HepG2 (cell line): ENCODE measurements at regions not wholly inside any gene's neighbourhood (a gene's known extent, or its start where the extent isn't known, plus 50 kb on each side); places are given as distances from the start of the nearest gene placed in this dataset.

Experiments
- ATAC-seq: fragments of 200-7000 bp; cut with Tn5 transposase; 3 replicates; pipeline ENCODE4 v1.9.1; 2020; ENCODE audit warnings: mild to moderate bottlenecking, moderate library complexity
- BruUV-seq: library from RNA; stranded (reverse); fragments of 400-500 nt; replicated peaks from 2 replicates; lab custom pipeline; 2021; lab: Mats Ljungman, UMichigan
- CTCF ChIA-PET: fragments of 300-600 bp; formaldehyde crosslinking; extraction: SDS; loops from one replicate; lab custom pipeline; 2021; ENCODE audit warnings: low total read pairs, inconsistent platforms, low intra/inter-chr PET ratio; lab: Yijun Ruan, JAX
- POLR2A ChIA-PET: fragments of 350-600 bp; sonication (Branson Sonifier 250); formaldehyde crosslinking; loops from one replicate; lab custom pipeline; 2020; ENCODE audit warnings: antibody characterized with exemption, inconsistent platforms; lab: Yijun Ruan, JAX
- DNase-seq: peaks from one replicate; pipeline ENCODE4 v3.0.0-alpha.2; 2015; ENCODE audit warnings: low spot score
- FAIRE-seq: peaks from 3 replicates; lab custom pipeline; 2011; peaks lifted over from hg19 to GRCh38; lab: Jason Lieb, UNC
- H2AFZ ChIP-seq: one replicate; pipeline ENCODE4 v1.6.1; 2011; ENCODE audit warnings: low read length, inconsistent platforms
- H3K27ac ChIP-seq: fragments of 300-600 bp; 3 replicates; pipeline ENCODE4 v1.8.0; 2011; ENCODE audit warnings: mixed run types, mild to moderate bottlenecking, mixed read lengths, low read length, inconsistent platforms; ENCODE audit not compliant: insufficient read depth; ENCODE audit errors: extremely low read length
- H3K27me3 ChIP-seq, 2 experiments: fragments of 200-600 bp in 1 of 2; 2 replicates in 1 of 2; 3 replicates in 1 of 2; pipeline versions ENCODE4 v1.6.0 to v1.8.0; 2011; ENCODE audit warnings: low read length in 2 of 2, mild to moderate bottlenecking in 2 of 2, moderate library complexity in 2 of 2, inconsistent platforms in 1 of 2; ENCODE audit not compliant: insufficient read depth in 2 of 2, control insufficient read depth in 1 of 2
- H3K36me3 ChIP-seq, 2 experiments: fragments of 200-600 bp in 1 of 2; replicated peaks in 1 of 2; 2 replicates in 1 of 2; 3 replicates in 1 of 2; pipeline versions ENCODE4 v1.5.1 to v1.8.0; 2011; ENCODE audit warnings: low read length in 2 of 2, inconsistent platforms in 1 of 2; ENCODE audit not compliant: insufficient read depth in 2 of 2, control insufficient read depth in 1 of 2
- H3K4me1 ChIP-seq: 2 replicates; pipeline ENCODE4 v1.5.1; 2012; ENCODE audit warnings: low read length, inconsistent platforms; ENCODE audit not compliant: insufficient read depth
- H3K4me2 ChIP-seq: 2 replicates; pipeline ENCODE4 v1.6.0; 2011; ENCODE audit warnings: low read depth, low read length, inconsistent platforms
- H3K4me3 ChIP-seq, 3 experiments: fragments of 200-600 bp in 1 of 3; sonication (generic), shearing (Covaris generic) in 1 of 3; replicated peaks in 1 of 3; 2 replicates each; pipeline ENCODE4 v1.5.1; 2011 to 2016; ENCODE audit warnings: low read length in 3 of 3, inconsistent platforms in 2 of 3, low read depth in 2 of 3, mild to moderate bottlenecking in 2 of 3, control low read depth in 1 of 3, mixed read lengths in 1 of 3; ENCODE audit not compliant: insufficient read depth in 1 of 3
- H3K79me2 ChIP-seq: one replicate; pipeline ENCODE4 v1.6.1; 2011; ENCODE audit warnings: low read length, inconsistent platforms; ENCODE audit not compliant: insufficient read depth
- H3K9ac ChIP-seq: 2 replicates; pipeline ENCODE4 v1.6.0; 2011; ENCODE audit warnings: mild to moderate bottlenecking, low read depth, low read length, inconsistent platforms; ENCODE audit not compliant: insufficient read depth
- H3K9me3 ChIP-seq: 2 replicates; pipeline ENCODE4 v1.5.1; 2012; ENCODE audit warnings: mild to moderate bottlenecking, low read length
- H4K20me1 ChIP-seq: 2 replicates; pipeline ENCODE4 v1.6.0; 2011; ENCODE audit warnings: inconsistent platforms, mild to moderate bottlenecking, low read length, moderate library complexity; ENCODE audit not compliant: insufficient read depth
- AHDC1 ChIP-seq: sonication (generic); formaldehyde crosslinking; IDR thresholded peaks from 2 replicates; pipeline ENCODE4 v1.5.1; 2020; ENCODE audit warnings: mild to moderate bottlenecking, missing genetic modification reagents, borderline replicate concordance
- FOXC1 ChIP-seq: sonication (generic); formaldehyde crosslinking; IDR thresholded peaks from 2 replicates; pipeline ENCODE4 v1.8.0; 2022; ENCODE audit warnings: mild to moderate bottlenecking, missing genetic modification reagents, borderline replicate concordance
- GTF3A ChIP-seq: sonication (generic); formaldehyde crosslinking; conservative IDR thresholded peaks from 2 replicates; pipeline ENCODE4 v1.4.0; 2020; ENCODE audit warnings: mild to moderate bottlenecking, missing genetic modification reagents
- MYC ChIP-seq: sonication (generic); formaldehyde crosslinking; IDR thresholded peaks from 2 replicates; pipeline ENCODE4 v1.9.0; 2021; ENCODE audit warnings: missing genetic modification reagents, borderline replicate concordance
- PHF5A ChIP-seq: IDR thresholded peaks from one replicate; pipeline ENCODE4 v1.6.1; 2018; ENCODE audit warnings: low read depth, missing genetic modification reagents; ENCODE audit not compliant: unreplicated experiment
- TEAD3 ChIP-seq: optimal IDR thresholded peaks from 2 replicates; pipeline ENCODE3; 2016; ENCODE audit warnings: borderline replicate concordance
- ZBTB7B ChIP-seq: sonication (generic); formaldehyde crosslinking; IDR thresholded peaks from 2 replicates; pipeline ENCODE4 v1.4.0; 2020; ENCODE audit warnings: missing genetic modification reagents
- ZFP62 ChIP-seq: sonication (generic); formaldehyde crosslinking; IDR thresholded peaks from 2 replicates; pipeline ENCODE4 v1.4.0; 2020; ENCODE audit warnings: missing genetic modification reagents
- ZNF225 ChIP-seq: sonication (generic); formaldehyde crosslinking; IDR thresholded peaks from 2 replicates; pipeline ENCODE4 v1.4.0; 2020; ENCODE audit warnings: mild to moderate bottlenecking, missing genetic modification reagents
- ZNF33B ChIP-seq: sonication (generic); formaldehyde crosslinking; IDR thresholded peaks from 2 replicates; pipeline ENCODE4 v1.5.1; 2020; ENCODE audit warnings: mild to moderate bottlenecking, missing genetic modification reagents
- ZNF629 ChIP-seq: sonication (generic); formaldehyde crosslinking; conservative IDR thresholded peaks from 2 replicates; pipeline ENCODE4 v1.5.0; 2020; ENCODE audit warnings: missing genetic modification reagents
- ZNF740 ChIP-seq: sonication (generic); formaldehyde crosslinking; IDR thresholded peaks from 2 replicates; pipeline ENCODE4 v1.4.0; 2020; ENCODE audit warnings: missing genetic modification reagents
- in situ Hi-C: cut with HindIII; loops from 2 replicates; pipeline ENCODE4 v1.10.0; 2017; ENCODE audit warnings: low pct_unique_long_range_greater_than_20kb; ENCODE audit not compliant: extremely low pct_ligation_motif_present
- intact Hi-C: fragments of 100-400 bp; cut with micrococcal nuclease; formaldehyde crosslinking; loops from one replicate; pipeline ENCODE4 v1.10.0; 2022; ENCODE audit not compliant: unreplicated experiment
- TF ChIP-seq, protein P1 (sequence below): sonication (generic); formaldehyde crosslinking; IDR thresholded peaks from 2 replicates; pipeline ENCODE4 v1.8.1; 2023; ENCODE audit warnings: mild to moderate bottlenecking, inconsistent platforms, moderate library complexity, missing genetic modification reagents, borderline replicate concordance
- TF ChIP-seq, protein P2 (sequence below): sonication (generic); formaldehyde crosslinking; conservative IDR thresholded peaks from 2 replicates; pipeline ENCODE4 v1.5.0; 2020; ENCODE audit warnings: missing genetic modification reagents

DNA sequence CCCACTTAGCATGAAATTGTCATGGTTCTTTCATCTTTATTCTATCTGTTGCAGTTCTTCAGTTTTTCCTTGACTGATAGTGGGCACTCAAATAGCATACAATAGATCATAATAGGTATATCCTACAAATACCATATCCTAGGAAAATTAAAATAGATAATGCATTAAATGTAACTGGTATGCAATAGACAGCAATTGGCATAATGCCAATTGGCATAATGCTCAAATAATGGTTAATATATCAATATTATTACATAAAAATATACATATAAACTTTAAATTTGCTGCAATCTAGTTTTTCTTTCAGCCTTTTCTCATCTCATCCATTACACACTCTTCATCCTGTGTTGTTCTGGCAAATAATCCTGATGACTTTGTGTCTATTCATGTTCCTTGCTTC is 814.6 kb upstream of the TMPRSS15 start:
- peaks cover 79% of the 10 kb centered on the region for H3K9me3 ChIP-seq
- no peaks in the 10 kb centered on the region for H4K20me1 ChIP-seq
- ATAC-seq: no peak
- H3K27ac ChIP-seq: no peak overlapping the region
- DNase-seq: no peak
- H3K36me3 ChIP-seq: no peaks in the 10 kb centered on the region
- no peak overlapping the region for H3K9ac ChIP-seq
- no TSS peak for BruUV-seq
- H2AFZ ChIP-seq: no peak overlapping the region
- ChIA-PET POLR2A (no interaction called here), CTCF (no interaction called here)
- no peak overlapping the region for H3K4me2 ChIP-seq
- in situ Hi-C loops: no loop called here
- no peak for FAIRE-seq
- intact Hi-C loops: no loop called here
- no peaks in the 10 kb centered on the region for H3K27me3 ChIP-seq
- H3K79me2 ChIP-seq: no peaks in the 10 kb centered on the region
- no peaks in the 10 kb centered on the region for H3K4me1 ChIP-seq
- no peak overlapping the region for H3K4me3 ChIP-seq
- TF ChIP-seq GTF3A (CRISPR knock-in tag) (no peak), MYC (CRISPR knock-in tag) (no peak), ZNF740 (no peak), PHF5A (CRISPR knock-in tag) (no peak), FOXC1 (CRISPR knock-in tag) (no peak), ZNF225 (no peak), AHDC1 (CRISPR knock-in tag) (no peak), ZBTB7B (CRISPR knock-in tag) (no peak), TEAD3 (CRISPR knock-in tag) (no peak), ZNF629 (CRISPR knock-in tag) (no peak), ZFP62 (no peak), ZNF33B (no peak)
- TF ChIP-seq, protein P1, sequence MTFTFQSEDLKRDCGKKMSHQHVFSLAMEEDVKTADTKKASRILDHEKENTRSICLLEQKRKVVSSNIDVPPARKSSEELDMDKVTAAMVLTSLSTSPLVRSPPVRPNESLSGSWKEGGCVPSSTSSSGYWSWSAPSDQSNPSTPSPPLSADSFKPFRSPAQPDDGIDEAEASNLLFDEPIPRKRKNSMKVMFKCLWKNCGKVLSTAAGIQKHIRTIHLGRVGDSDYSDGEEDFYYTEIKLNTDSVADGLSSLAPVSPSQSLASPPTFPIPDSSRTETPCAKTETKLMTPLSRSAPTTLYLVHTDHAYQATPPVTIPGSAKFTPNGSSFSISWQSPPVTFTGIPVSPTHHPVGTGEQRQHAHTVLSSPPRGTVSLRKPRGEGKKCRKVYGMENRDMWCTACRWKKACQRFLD: no peak
- TF ChIP-seq, protein P2, sequence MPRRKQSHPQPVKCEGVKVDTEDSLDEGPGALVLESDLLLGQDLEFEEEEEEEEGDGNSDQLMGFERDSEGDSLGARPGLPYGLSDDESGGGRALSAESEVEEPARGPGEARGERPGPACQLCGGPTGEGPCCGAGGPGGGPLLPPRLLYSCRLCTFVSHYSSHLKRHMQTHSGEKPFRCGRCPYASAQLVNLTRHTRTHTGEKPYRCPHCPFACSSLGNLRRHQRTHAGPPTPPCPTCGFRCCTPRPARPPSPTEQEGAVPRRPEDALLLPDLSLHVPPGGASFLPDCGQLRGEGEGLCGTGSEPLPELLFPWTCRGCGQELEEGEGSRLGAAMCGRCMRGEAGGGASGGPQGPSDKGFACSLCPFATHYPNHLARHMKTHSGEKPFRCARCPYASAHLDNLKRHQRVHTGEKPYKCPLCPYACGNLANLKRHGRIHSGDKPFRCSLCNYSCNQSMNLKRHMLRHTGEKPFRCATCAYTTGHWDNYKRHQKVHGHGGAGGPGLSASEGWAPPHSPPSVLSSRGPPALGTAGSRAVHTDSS: no peak
